ENCODE measurements at regions not wholly inside any gene's neighbourhood (a gene's known extent, or its start where the extent isn't known, plus 50 kb on each side); places are given as distances from the start of the nearest gene placed in this dataset.

GRCh38 chr1:18004278-18004677, 103.3 kb upstream of the IGSF21 start:
- H3K27ac ChIP-seq = no peak overlapping the region
- 67 to 84% (median 75%) methylated on average over 7 of the region's 7 CpGs for WGBS, 5 donors

GRCh38 chr1:18005238-18005637, 102.4 kb upstream of the IGSF21 start:
- WGBS, 5 donors = 43 to 55% (median 50%) methylated on average over 2 of the region's 2 CpGs
- DNase-seq = no peak
- Histone ChIP-seq H3K4me1 (peaks cover 0 to 6% (median 0%) of the 10 kb centered on the region in 6 donors), H3K4me3 (no peak overlapping the region), H3K36me3 (no peaks in the 10 kb centered on the region), H3K27me3 (replicated peaks in 1 of 7) (peaks cover 0 to 66% (median 0%) of the 10 kb centered on the region in 7 donors), H3K27ac (no peak overlapping the region), H3K9me3 (no peaks in the 10 kb centered on the region)
- intact Hi-C loops (cut with DNase I; ENCODE audit: low total_unique reads) = no loop called here
- TF ChIP-seq POLR2A (IDR thresholded peaks at IDR 0.05) (no peak), CTCF (IDR thresholded peaks at IDR 0.05 in 8 of 11, conservative IDR thresholded peaks at IDR 0.05 in 3 of 11) (no peak)

More at GRCh38 chr1:18004278-18004677, 103.3 kb upstream of the IGSF21 start:
- intact Hi-C loops (cut with DNase I; ENCODE audit: low total_unique reads) = no loop called here
- Histone ChIP-seq H3K4me3 (no peak overlapping the region), H3K9me3 (no peaks in the 10 kb centered on the region), H3K36me3 (no peaks in the 10 kb centered on the region), H3K27me3 (replicated peaks in 1 of 7) (peaks cover 0 to 59% (median 0%) of the 10 kb centered on the region in 7 donors), H3K4me1 (peaks cover 0 to 14% (median 0%) of the 10 kb centered on the region in 6 donors)
- no peak for DNase-seq
- no peak for TF ChIP-seq CTCF (IDR thresholded peaks at IDR 0.05 in 8 of 11, conservative IDR thresholded peaks at IDR 0.05 in 3 of 11)
- no peak for TF ChIP-seq POLR2AphosphoS5 (IDR thresholded peaks at IDR 0.05)
- TF ChIP-seq POLR2A (IDR thresholded peaks at IDR 0.05) = no peak

GRCh38 chr1:18007391-18008041, 100.1 kb upstream of the IGSF21 start:
- TF ChIP-seq CTCF (IDR thresholded peaks at IDR 0.05 in 8 of 11, conservative IDR thresholded peaks at IDR 0.05 in 3 of 11) = no peak
- no peak for TF ChIP-seq POLR2A (IDR thresholded peaks at IDR 0.05)
- no peak for TF ChIP-seq POLR2AphosphoS5 (IDR thresholded peaks at IDR 0.05)
- intact Hi-C loops (cut with DNase I; ENCODE audit: low total_unique reads) = no loop called here
- Histone ChIP-seq H3K4me3 (no peak overlapping the region), H3K27me3 (replicated peaks in 1 of 7) (peaks cover 0 to 75% (median 0%) of the 10 kb centered on the region in 7 donors), H3K36me3 (no peaks in the 10 kb centered on the region), H3K9me3 (peaks cover 0 to 3% (median 0%) of the 10 kb centered on the region in 8 donors), H3K27ac (no peak overlapping the region), H3K4me1 (no peaks in the 10 kb centered on the region)
- WGBS, 5 donors = 64 to 69% (median 66%) methylated on average over 13 to 14 of the region's 14 CpGs
- no peak for DNase-seq

DNA sequence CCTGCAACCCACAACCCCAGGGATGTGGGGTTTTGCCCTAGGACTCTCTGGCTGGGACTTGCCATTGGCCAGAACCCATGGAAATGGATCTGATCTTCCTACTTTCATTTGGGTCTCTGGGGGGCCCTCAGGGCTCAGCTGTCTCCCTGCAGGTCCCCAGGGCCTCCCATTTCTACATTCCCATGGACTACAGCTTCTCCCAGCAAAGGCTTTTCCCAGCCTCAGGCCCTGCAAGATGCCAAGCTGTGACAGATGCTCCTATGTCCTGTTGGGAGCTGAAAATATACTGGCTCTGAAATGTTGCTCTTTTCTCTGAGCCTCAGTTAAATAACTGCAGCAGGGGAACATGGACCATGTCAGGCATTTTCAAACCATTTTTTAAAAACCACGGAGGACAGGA, 99.5 kb upstream of the IGSF21 start:
- H3K36me3 ChIP-seq = no peaks in the 10 kb centered on the region
- H3K4me3 ChIP-seq = no peak overlapping the region
- no peak for DNase-seq
- intact Hi-C loops (cut with DNase I; ENCODE audit: low total_unique reads) = no loop called here
- H3K4me1 ChIP-seq = no peaks in the 10 kb centered on the region
- peaks cover 0 to 74% (median 0%) of the 10 kb centered on the region in 7 donors for H3K27me3 ChIP-seq (replicated peaks in 1 of 7)
- TF ChIP-seq CTCF (IDR thresholded peaks at IDR 0.05 in 8 of 11, conservative IDR thresholded peaks at IDR 0.05 in 3 of 11) (no peak), POLR2A (IDR thresholded peaks at IDR 0.05) (no peak), POLR2AphosphoS5 (IDR thresholded peaks at IDR 0.05) (no peak)
- no peak overlapping the region for H3K27ac ChIP-seq
- H3K9me3 ChIP-seq = peaks cover 0 to 3% (median 0%) of the 10 kb centered on the region in 8 donors
- WGBS, 5 donors = 71 to 95% (median 79%) methylated on average over 1 of the region's 1 CpG

All from spleen (tissue), 11 donors.